ENCODE measurements at regions not wholly inside any gene's neighbourhood (a gene's known extent, or its start where the extent isn't known, plus 50 kb on each side); places are given as distances from the start of the nearest gene placed in this dataset.
"Not testable (repeated sequence)": the region's sequence is repeated elsewhere in the genome, so short reads cannot be mapped to it uniquely, and the experiment has no call there.

GRCh38 chr5:60463179-60463868 lies 236.6 kb downstream of the DEPDC1B start:
- no peak for ATAC-seq
- no peak for DNase-seq
- intact Hi-C loops (cut with DNase I) = no loop called here
- Histone ChIP-seq H3K4me3 (no peak overlapping the region), H3K27ac (no peak overlapping the region), H3K27me3 (no peaks in the 10 kb centered on the region), H3K9me3 (no peaks in the 10 kb centered on the region), H3K36me3 (no peaks in the 10 kb centered on the region), H3K4me1 (no peaks in the 10 kb centered on the region)
- TF ChIP-seq, protein P1, sequence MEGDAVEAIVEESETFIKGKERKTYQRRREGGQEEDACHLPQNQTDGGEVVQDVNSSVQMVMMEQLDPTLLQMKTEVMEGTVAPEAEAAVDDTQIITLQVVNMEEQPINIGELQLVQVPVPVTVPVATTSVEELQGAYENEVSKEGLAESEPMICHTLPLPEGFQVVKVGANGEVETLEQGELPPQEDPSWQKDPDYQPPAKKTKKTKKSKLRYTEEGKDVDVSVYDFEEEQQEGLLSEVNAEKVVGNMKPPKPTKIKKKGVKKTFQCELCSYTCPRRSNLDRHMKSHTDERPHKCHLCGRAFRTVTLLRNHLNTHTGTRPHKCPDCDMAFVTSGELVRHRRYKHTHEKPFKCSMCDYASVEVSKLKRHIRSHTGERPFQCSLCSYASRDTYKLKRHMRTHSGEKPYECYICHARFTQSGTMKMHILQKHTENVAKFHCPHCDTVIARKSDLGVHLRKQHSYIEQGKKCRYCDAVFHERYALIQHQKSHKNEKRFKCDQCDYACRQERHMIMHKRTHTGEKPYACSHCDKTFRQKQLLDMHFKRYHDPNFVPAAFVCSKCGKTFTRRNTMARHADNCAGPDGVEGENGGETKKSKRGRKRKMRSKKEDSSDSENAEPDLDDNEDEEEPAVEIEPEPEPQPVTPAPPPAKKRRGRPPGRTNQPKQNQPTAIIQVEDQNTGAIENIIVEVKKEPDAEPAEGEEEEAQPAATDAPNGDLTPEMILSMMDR (IDR thresholded peaks at IDR 0.05) = no peak

- ATAC-seq (no peak), DNase-seq (no peak)
- Histone ChIP-seq H3K9me3 (no peaks in the 10 kb centered on the region), H3K36me3 (no peaks in the 10 kb centered on the region), H3K4me1 (no peaks in the 10 kb centered on the region), H3K4me3 (no peak overlapping the region), H3K27ac (no peak overlapping the region), H3K27me3 (no peaks in the 10 kb centered on the region)
- TF ChIP-seq, protein P1 (IDR thresholded peaks at IDR 0.05) = no peak
- intact Hi-C loops (cut with DNase I) = no loop called here
Measured at GRCh38 chr5:60458666-60459065, 241.3 kb downstream of the DEPDC1B start.

DNA sequence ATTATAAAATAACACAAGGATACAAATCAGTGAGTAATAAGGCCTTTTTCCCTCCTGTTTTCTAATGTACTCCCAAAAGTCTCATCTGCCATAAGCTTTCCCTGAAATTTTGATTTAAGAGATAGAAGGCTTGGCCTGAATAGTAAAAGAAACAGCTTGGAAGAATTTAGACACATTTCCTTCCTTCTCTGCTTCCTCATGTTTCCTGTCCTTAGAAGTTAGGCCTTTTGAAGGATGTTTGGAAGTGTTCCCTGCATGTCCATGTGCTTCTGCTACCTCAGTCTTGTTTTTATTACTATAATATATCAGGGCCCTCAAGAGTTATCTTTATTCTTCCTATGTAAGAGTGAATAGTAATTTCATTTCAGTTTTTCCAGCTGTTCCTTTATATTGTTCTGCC lies 242.7 kb downstream of the DEPDC1B start:
- no peak overlapping the region for H3K4me3 ChIP-seq
- no peaks in the 10 kb centered on the region for H3K4me1 ChIP-seq
- H3K27me3 ChIP-seq = no peaks in the 10 kb centered on the region
- no peak for DNase-seq
- no peak overlapping the region for H3K27ac ChIP-seq
- no peaks in the 10 kb centered on the region for H3K9me3 ChIP-seq
- TF ChIP-seq, protein P1 (IDR thresholded peaks at IDR 0.05) = no peak
- no peaks in the 10 kb centered on the region for H3K36me3 ChIP-seq
- no peak for ATAC-seq
- intact Hi-C loops (cut with DNase I) = no loop called here

GRCh38 chr5:60455589-60455988 lies 244.4 kb downstream of the DEPDC1B start:
- no peaks in the 10 kb centered on the region for H3K9me3 ChIP-seq
- H3K4me3 ChIP-seq = no peak overlapping the region
- no peaks in the 10 kb centered on the region for H3K4me1 ChIP-seq
- no peaks in the 10 kb centered on the region for H3K36me3 ChIP-seq
- DNase-seq (no peak), ATAC-seq (no peak)
- no peak overlapping the region for H3K27ac ChIP-seq
- intact Hi-C loops (cut with DNase I) = no loop called here
- H3K27me3 ChIP-seq = no peaks in the 10 kb centered on the region
- TF ChIP-seq, protein P1 (IDR thresholded peaks at IDR 0.05) = no peak

- H3K36me3 ChIP-seq; H3K4me3 ChIP-seq; DNase-seq; H3K27ac ChIP-seq; intact Hi-C loops (cut with DNase I); ATAC-seq; H3K4me1 ChIP-seq; H3K27me3 ChIP-seq; H3K9me3 ChIP-seq: not testable (repeated sequence)
Measured at GRCh38 chr5:60454277-60454676, 245.7 kb downstream of the DEPDC1B start.

Measured in left lung (tissue), 4 donors.